ENCODE measurements at regions not wholly inside any gene's neighbourhood (a gene's known extent, or its start where the extent isn't known, plus 50 kb on each side); places are given as distances from the start of the nearest gene placed in this dataset.

- TF ChIP-seq REST (IDR thresholded peaks at IDR 0.05; ENCODE audit: insufficient read depth in 1 of 2, low read depth in 2 of 2, low read length in 2 of 2) (no peak), TAF1 (IDR thresholded peaks at IDR 0.05; ENCODE audit: borderline replicate concordance, insufficient read depth, low read length) (no peak), FOXP2 (optimal IDR thresholded peaks at IDR 0.05; ENCODE audit: borderline replicate concordance, extremely low read depth, extremely low read length, insufficient read depth) (no peak), POLR2AphosphoS5 (IDR thresholded peaks at IDR 0.05; ENCODE audit: low read depth, low read length) (no peak), SIN3A (IDR thresholded peaks at IDR 0.05; ENCODE audit: borderline replicate concordance, insufficient read depth, low read length) (no peak)
Observed at GRCh38 chr14:86153480-86153879, 623.5 kb downstream of the FLRT2 start.

- TF ChIP-seq FOXP2 (optimal IDR thresholded peaks at IDR 0.05; ENCODE audit: borderline replicate concordance, extremely low read depth, extremely low read length, insufficient read depth) (no peak), POLR2AphosphoS5 (IDR thresholded peaks at IDR 0.05; ENCODE audit: low read depth, low read length) (no peak), TAF1 (IDR thresholded peaks at IDR 0.05; ENCODE audit: borderline replicate concordance, insufficient read depth, low read length) (no peak), SIN3A (IDR thresholded peaks at IDR 0.05; ENCODE audit: borderline replicate concordance, insufficient read depth, low read length) (no peak), REST (IDR thresholded peaks at IDR 0.05; ENCODE audit: insufficient read depth in 1 of 2, low read depth in 2 of 2, low read length in 2 of 2) (no peak)
Observed at GRCh38 chr14:86143248-86143647, 613.3 kb downstream of the FLRT2 start.

- TF ChIP-seq TAF1 (IDR thresholded peaks at IDR 0.05; ENCODE audit: borderline replicate concordance, insufficient read depth, low read length) (no peak), REST (IDR thresholded peaks at IDR 0.05; ENCODE audit: insufficient read depth in 1 of 2, low read depth in 2 of 2, low read length in 2 of 2) (no peak), SIN3A (IDR thresholded peaks at IDR 0.05; ENCODE audit: borderline replicate concordance, insufficient read depth, low read length) (no peak), FOXP2 (optimal IDR thresholded peaks at IDR 0.05; ENCODE audit: borderline replicate concordance, extremely low read depth, extremely low read length, insufficient read depth) (no peak), POLR2AphosphoS5 (IDR thresholded peaks at IDR 0.05; ENCODE audit: low read depth, low read length) (no peak)
Observed at GRCh38 chr14:86141966-86142365, 612.0 kb downstream of the FLRT2 start.

GRCh38 chr14:86129426-86129825 is 599.5 kb downstream of the FLRT2 start:
- TF ChIP-seq FOXP2 (optimal IDR thresholded peaks at IDR 0.05; ENCODE audit: borderline replicate concordance, extremely low read depth, extremely low read length, insufficient read depth) (no peak), SIN3A (IDR thresholded peaks at IDR 0.05; ENCODE audit: borderline replicate concordance, insufficient read depth, low read length) (no peak), TAF1 (IDR thresholded peaks at IDR 0.05; ENCODE audit: borderline replicate concordance, insufficient read depth, low read length) (no peak), POLR2AphosphoS5 (IDR thresholded peaks at IDR 0.05; ENCODE audit: low read depth, low read length) (no peak), REST (IDR thresholded peaks at IDR 0.05; ENCODE audit: insufficient read depth in 1 of 2, low read depth in 2 of 2, low read length in 2 of 2) (no peak)

- TF ChIP-seq SIN3A (IDR thresholded peaks at IDR 0.05; ENCODE audit: borderline replicate concordance, insufficient read depth, low read length) (no peak), REST (IDR thresholded peaks at IDR 0.05; ENCODE audit: insufficient read depth in 1 of 2, low read depth in 2 of 2, low read length in 2 of 2) (no peak), POLR2AphosphoS5 (IDR thresholded peaks at IDR 0.05; ENCODE audit: low read depth, low read length) (no peak), TAF1 (IDR thresholded peaks at IDR 0.05; ENCODE audit: borderline replicate concordance, insufficient read depth, low read length) (no peak), FOXP2 (optimal IDR thresholded peaks at IDR 0.05; ENCODE audit: borderline replicate concordance, extremely low read depth, extremely low read length, insufficient read depth) (no peak)
Observed at GRCh38 chr14:86124328-86124727, 594.4 kb downstream of the FLRT2 start.

Measured in PFSK-1 (cell line).